ENCODE measurements at regions not wholly inside any gene's neighbourhood (a gene's known extent, or its start where the extent isn't known, plus 50 kb on each side); places are given as distances from the start of the nearest gene placed in this dataset.

DNA sequence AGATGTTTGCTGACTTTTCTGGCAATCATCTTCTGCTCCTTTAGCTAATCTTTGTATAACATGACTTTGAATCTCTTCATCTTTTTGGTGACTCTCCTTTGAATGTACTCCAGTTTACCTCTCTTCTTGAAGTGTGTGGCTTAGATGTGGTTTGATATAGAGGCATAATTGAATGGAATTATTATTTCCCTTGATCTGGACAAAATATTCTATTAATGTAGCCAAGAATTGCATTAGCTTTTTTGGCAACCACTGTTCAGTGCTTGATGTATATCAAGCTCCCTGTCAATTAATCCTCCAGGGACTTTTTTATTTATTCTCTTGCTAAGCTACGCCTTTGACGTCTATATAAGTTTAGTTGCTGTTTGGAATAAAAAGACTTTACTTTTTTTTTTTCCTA lies 490.8 kb downstream of the PCDH20 start:
- Histone ChIP-seq H3K36me3 (no peaks in the 10 kb centered on the region), H3K9me3 (no peaks in the 10 kb centered on the region), H3K4me3 (no peak overlapping the region), H3K4me1 (no peaks in the 10 kb centered on the region), H3K27me3 (no peaks in the 10 kb centered on the region), H3K27ac (no peak overlapping the region)
- TF ChIP-seq CTCF (IDR thresholded peaks at IDR 0.05) = no peak
- WGBS, 2 donors = 73 to 75% methylated on average over 2 of the region's 2 CpGs
- no peak for DNase-seq
- intact Hi-C loops (cut with DNase I) = no loop called here
- no peak for ATAC-seq
- no peak for FAIRE-seq

GRCh38 chr13:60922576-60923231 lies 492.9 kb downstream of the PCDH20 start:
- DNase-seq (no peak), ATAC-seq (no peak), FAIRE-seq (no peak)
- TF ChIP-seq CTCF (IDR thresholded peaks at IDR 0.05) = no peak
- no peaks in the 10 kb centered on the region for H3K4me1 ChIP-seq
- H3K4me3 ChIP-seq = no peak overlapping the region
- H3K27me3 ChIP-seq = no peaks in the 10 kb centered on the region
- H3K27ac ChIP-seq = no peak overlapping the region
- WGBS, 2 donors = 42 to 44% methylated on average over 6 of the region's 6 CpGs
- no peaks in the 10 kb centered on the region for H3K9me3 ChIP-seq
- no peaks in the 10 kb centered on the region for H3K36me3 ChIP-seq
- intact Hi-C loops (cut with DNase I) = no loop called here

- FAIRE-seq = no peak
Observed at GRCh38 chr13:60893801-60894200, 496.8 kb downstream of the TDRD3 start.

GRCh38 chr13:60887711-60888110 lies 490.7 kb downstream of the TDRD3 start:
- no peak for ATAC-seq
- no peaks in the 10 kb centered on the region for H3K4me1 ChIP-seq
- H3K36me3 ChIP-seq = no peaks in the 10 kb centered on the region
- 61 to 88% methylated on average over 2 of the region's 2 CpGs for WGBS, 2 donors
- no peak overlapping the region for H3K27ac ChIP-seq
- H3K4me3 ChIP-seq = no peak overlapping the region
- no peak for TF ChIP-seq CTCF (IDR thresholded peaks at IDR 0.05)
- no peaks in the 10 kb centered on the region for H3K9me3 ChIP-seq
- H3K27me3 ChIP-seq = no peaks in the 10 kb centered on the region
- DNase-seq = no peak
- intact Hi-C loops (cut with DNase I) = no loop called here
- FAIRE-seq = no peak

More at GRCh38 chr13:60893801-60894200, 496.8 kb downstream of the TDRD3 start:
- TF ChIP-seq CTCF (IDR thresholded peaks at IDR 0.05) = no peak
- no peaks in the 10 kb centered on the region for H3K36me3 ChIP-seq
- no peaks in the 10 kb centered on the region for H3K9me3 ChIP-seq
- DNase-seq = no peak
- H3K27ac ChIP-seq = no peak overlapping the region
- 34 to 41% methylated on average over 1 of the region's 1 CpG for WGBS, 2 donors
- no peaks in the 10 kb centered on the region for H3K27me3 ChIP-seq
- intact Hi-C loops (cut with DNase I) = no loop called here
- no peak overlapping the region for H3K4me3 ChIP-seq
- no peak for ATAC-seq
- H3K4me1 ChIP-seq = no peaks in the 10 kb centered on the region

- 30 to 39% methylated on average over 1 of the region's 1 CpG for WGBS, 2 donors
- Histone ChIP-seq H3K27ac (no peak overlapping the region), H3K27me3 (no peaks in the 10 kb centered on the region), H3K4me1 (no peaks in the 10 kb centered on the region), H3K4me3 (no peak overlapping the region), H3K9me3 (no peaks in the 10 kb centered on the region), H3K36me3 (no peaks in the 10 kb centered on the region)
- DNase-seq = no peak
- no peak for TF ChIP-seq CTCF (IDR thresholded peaks at IDR 0.05)
- no peak for ATAC-seq
- FAIRE-seq = no peak
- intact Hi-C loops (cut with DNase I) = no loop called here
Observed at GRCh38 chr13:60881507-60881906, 484.5 kb downstream of the TDRD3 start.
